Left ventricle myocardium superior (tissue), 1 donor: ENCODE measurements at regions not wholly inside any gene's neighbourhood (a gene's known extent, or its start where the extent isn't known, plus 50 kb on each side); places are given as distances from the start of the nearest gene placed in this dataset.

Experiments used
- ATAC-seq: fragments of 200-7000 bp; cut with Tn5 transposase; one replicate; pipeline ENCODE4 v1.9.1; 2020; ENCODE audit warnings: mild to moderate bottlenecking, moderate library complexity
- DNase-seq: peaks from one replicate; pipeline ENCODE4 v3.0.0-alpha.2; 2020
- intact Hi-C: fragments of 100-400 bp; cut with micrococcal nuclease; formaldehyde crosslinking; loops from one replicate; pipeline ENCODE4 v1.11.0; 2022
- donor health status: DM: no; HTN: yes; CAD: no; lungs with severe emphysema.

GRCh38 chr10:8993864-8994263, 939.4 kb downstream of the GATA3 start:
- DNase-seq (no peak), ATAC-seq (no peak)
- intact Hi-C loops, result no loop called here

- ATAC-seq (no peak), DNase-seq (no peak)
- intact Hi-C loops, result no loop called here
Observed at GRCh38 chr10:8998751-8999150, 944.3 kb downstream of the GATA3 start.

GRCh38 chr10:9003122-9003521, 948.6 kb downstream of the GATA3 start:
- DNase-seq (no peak), ATAC-seq (no peak)
- intact Hi-C loops, result no loop called here

GRCh38 chr10:9004736-9005135, 950.2 kb downstream of the GATA3 start:
- intact Hi-C loops, result no loop called here
- ATAC-seq, result no peak
- no peak for DNase-seq

GRCh38 chr10:9009505-9009904, 955.0 kb downstream of the GATA3 start:
- DNase-seq (no peak), ATAC-seq (no peak)
- intact Hi-C loops, result no loop called here

GRCh38 chr10:9010093-9010492, 955.6 kb downstream of the GATA3 start:
- no peak for DNase-seq
- intact Hi-C loops, result no loop called here
- ATAC-seq, result no peak

GRCh38 chr10:9010931-9011670, 956.6 kb downstream of the GATA3 start:
- ATAC-seq (no peak), DNase-seq (no peak)
- intact Hi-C loops, result no loop called here

GRCh38 chr10:9012312-9012711, 957.8 kb downstream of the GATA3 start:
- DNase-seq (no peak), ATAC-seq (no peak)
- intact Hi-C loops, result no loop called here

GRCh38 chr10:9015005-9015404, 960.5 kb downstream of the GATA3 start:
- no peak for ATAC-seq
- no peak for DNase-seq
- intact Hi-C loops, result no loop called here

- no peak for DNase-seq
- no peak for ATAC-seq
- intact Hi-C loops, result no loop called here
Observed at GRCh38 chr10:9015447-9015846, 961.0 kb downstream of the GATA3 start.

GRCh38 chr10:9016930-9017329, 962.4 kb downstream of the GATA3 start:
- intact Hi-C loops, result no loop called here
- ATAC-seq (no peak), DNase-seq (no peak)

- ATAC-seq, result no peak
Observed at GRCh38 chr10:9018195-9019173, 964.0 kb downstream of the GATA3 start.

GRCh38 chr10:9023206-9023605, 968.7 kb downstream of the GATA3 start:
- DNase-seq (no peak), ATAC-seq (no peak)

More at GRCh38 chr10:9018195-9019173, 964.0 kb downstream of the GATA3 start:
- intact Hi-C loops, result no loop called here
- no peak for DNase-seq

GRCh38 chr10:9024210-9024609, 969.7 kb downstream of the GATA3 start:
- intact Hi-C loops, result no loop called here
- ATAC-seq (no peak), DNase-seq (no peak)

More at GRCh38 chr10:9023206-9023605, 968.7 kb downstream of the GATA3 start:
- intact Hi-C loops, result no loop called here

GRCh38 chr10:9028231-9028630, 973.7 kb downstream of the GATA3 start:
- ATAC-seq, result no peak
- no peak for DNase-seq
- intact Hi-C loops, result no loop called here

GRCh38 chr10:9035355-9035754, 980.9 kb downstream of the GATA3 start:
- no peak for ATAC-seq
- no peak for DNase-seq
- intact Hi-C loops, result no loop called here

- DNase-seq (no peak), ATAC-seq (no peak)
- intact Hi-C loops, result no loop called here
Observed at GRCh38 chr10:9036711-9037204, 982.3 kb downstream of the GATA3 start.

GRCh38 chr10:9038146-9038714, 983.7 kb downstream of the GATA3 start:
- ATAC-seq (no peak), DNase-seq (no peak)

GRCh38 chr10:9043466-9043865, 989.0 kb downstream of the GATA3 start:
- no peak for ATAC-seq
- intact Hi-C loops, result no loop called here

More at GRCh38 chr10:9038146-9038714, 983.7 kb downstream of the GATA3 start:
- intact Hi-C loops, result no loop called here

GRCh38 chr10:9045311-9045710, 990.8 kb downstream of the GATA3 start:
- intact Hi-C loops, result no loop called here
- DNase-seq, result no peak
- ATAC-seq, result no peak

More at GRCh38 chr10:9043466-9043865, 989.0 kb downstream of the GATA3 start:
- no peak for DNase-seq
